Liver (tissue), 8 donors: ENCODE measurements at regions not wholly inside any gene's neighbourhood (a gene's known extent, or its start where the extent isn't known, plus 50 kb on each side); places are given as distances from the start of the nearest gene placed in this dataset.

Experiments
- DNase-seq: peaks from one replicate; pipeline ENCODE4 v3.0.0-alpha.2; 2017; ENCODE audit warnings: low spot score
- H3K27ac ChIP-seq, 2 donors: one replicate each; pipeline ENCODE4 v1.7.0; 2013; ENCODE audit warnings: inconsistent platforms in 2 of 2, low read length in 2 of 2, control low read depth in 1 of 2, low read depth in 1 of 2, mild to moderate bottlenecking in 1 of 2
- H3K27me3 ChIP-seq, 4 donors: one replicate each; pipeline versions ENCODE4 v1.6.1 to v1.7.0; 2013; ENCODE audit warnings: low read length in 3 of 4, inconsistent platforms in 1 of 4, mild to moderate bottlenecking in 1 of 4, moderate library complexity in 1 of 4; ENCODE audit not compliant: control insufficient read depth in 4 of 4, insufficient read depth in 4 of 4
- H3K36me3 ChIP-seq, 4 donors: one replicate each; pipeline versions ENCODE4 v1.6.1 to v1.7.0; 2013; ENCODE audit warnings: low read length in 3 of 4, mild to moderate bottlenecking in 3 of 4, low read depth in 1 of 4, moderate library complexity in 1 of 4; ENCODE audit not compliant: control insufficient read depth in 4 of 4, insufficient read depth in 3 of 4
- H3K4me1 ChIP-seq, 4 donors: one replicate each; pipeline versions ENCODE4 v1.6.1 to v1.7.0; 2013; ENCODE audit warnings: low read length in 3 of 4, mild to moderate bottlenecking in 3 of 4, moderate library complexity in 1 of 4; ENCODE audit not compliant: control insufficient read depth in 4 of 4, insufficient read depth in 4 of 4
- H3K4me3 ChIP-seq, 3 donors: one replicate each; pipeline versions ENCODE4 v1.6.1 to v1.7.0; 2013; ENCODE audit warnings: low read length in 3 of 3, control low read depth in 1 of 3, low read depth in 1 of 3, mild to moderate bottlenecking in 1 of 3
- H3K9ac ChIP-seq, 2 donors: one replicate each; pipeline ENCODE4 v1.7.0; 2013; ENCODE audit warnings: low read length in 2 of 2, mild to moderate bottlenecking in 2 of 2, moderate library complexity in 2 of 2, control low read depth in 1 of 2, low read depth in 1 of 2
- H3K9me3 ChIP-seq, 4 donors: one replicate each; pipeline versions ENCODE4 v1.6.1 to v1.7.0; 2013; ENCODE audit warnings: low read length in 3 of 4; ENCODE audit not compliant: control insufficient read depth in 4 of 4
- EGR1 ChIP-seq, 2 donors: IDR thresholded peaks; 2 replicates each; pipeline ENCODE4 v1.6.1; 2016 to 2018; ENCODE audit warnings: antibody characterized with exemption in 2 of 2, low read depth in 2 of 2
- FOXA1 ChIP-seq: IDR thresholded peaks from 2 replicates; pipeline ENCODE4 v1.6.1; 2016; ENCODE audit warnings: antibody characterized with exemption
- FOXA2 ChIP-seq: IDR thresholded peaks from 2 replicates; pipeline ENCODE4 v1.6.1; 2016; ENCODE audit warnings: antibody characterized with exemption
- GABPA ChIP-seq, 2 donors: IDR thresholded peaks in 1 of 2; conservative IDR thresholded peaks in 1 of 2; 2 replicates each; pipeline ENCODE4 v1.6.1; 2016; ENCODE audit warnings: antibody characterized with exemption in 2 of 2, mild to moderate bottlenecking in 1 of 2, moderate library complexity in 1 of 2
- HNF4A ChIP-seq, 2 donors: conservative IDR thresholded peaks; 2 replicates each; pipeline ENCODE4 v1.6.1; 2016; ENCODE audit warnings: antibody characterized with exemption in 2 of 2, mild to moderate bottlenecking in 2 of 2
- HNF4G ChIP-seq: IDR thresholded peaks from 2 replicates; pipeline ENCODE4 v1.6.1; 2016; ENCODE audit warnings: antibody characterized with exemption
- JUND ChIP-seq, 2 donors: IDR thresholded peaks; 2 replicates each; pipeline ENCODE4 v1.6.1; 2016; ENCODE audit warnings: antibody characterized with exemption in 2 of 2
- NR2F2 ChIP-seq: IDR thresholded peaks from 2 replicates; pipeline ENCODE4 v1.6.1; 2016; ENCODE audit warnings: antibody characterized with exemption
- RAD21 ChIP-seq, 2 donors: IDR thresholded peaks; 2 replicates each; pipeline ENCODE4 v1.6.1; 2016; ENCODE audit warnings: antibody characterized with exemption in 2 of 2, mild to moderate bottlenecking in 2 of 2
- RXRA ChIP-seq, 2 donors: IDR thresholded peaks; 2 replicates each; pipeline ENCODE4 v1.6.1; 2017 to 2018; ENCODE audit warnings: antibody characterized with exemption in 2 of 2, mild to moderate bottlenecking in 1 of 2
- SP1 ChIP-seq: IDR thresholded peaks from 2 replicates; pipeline ENCODE4 v1.6.1; 2018; ENCODE audit warnings: antibody characterized with exemption, mild to moderate bottlenecking
- TAF1 ChIP-seq: conservative IDR thresholded peaks from 2 replicates; pipeline ENCODE4 v1.6.1; 2016; ENCODE audit warnings: antibody characterized with exemption, mild to moderate bottlenecking
- YY1 ChIP-seq: IDR thresholded peaks from 2 replicates; pipeline ENCODE4 v1.6.1; 2016; ENCODE audit warnings: antibody characterized with exemption, mild to moderate bottlenecking
- WGBS: extraction: QIAGEN DNeasy Blood & Tissue Kit; methylation state at CpG from one replicate; pipeline ENCODE4 v1.1.7; 2013; 5-methylcytosine and 5-hydroxymethylcytosine counted together
- TF ChIP-seq, protein P1 (sequence below): IDR thresholded peaks from 2 replicates; pipeline ENCODE4 v1.6.1; 2016; ENCODE audit warnings: antibody characterized with exemption
- TF ChIP-seq, protein P2 (sequence below): IDR thresholded peaks from 2 replicates; pipeline ENCODE4 v1.6.1; 2016; ENCODE audit warnings: antibody characterized with exemption
- TF ChIP-seq, protein P3 (sequence below): fragments of 150-350 bp; IDR thresholded peaks from 2 replicates; pipeline ENCODE4 v1.5.1; 2017; ENCODE audit warnings: improper control_type of control experiment, low read depth, low read length; ENCODE audit not compliant: missing input control
- TF ChIP-seq, protein P4 (sequence below): IDR thresholded peaks from 2 replicates; pipeline ENCODE4 v1.6.1; 2016; ENCODE audit warnings: antibody characterized with exemption, mild to moderate bottlenecking
- TF ChIP-seq, protein P5 (sequence below): IDR thresholded peaks from 2 replicates; pipeline ENCODE4 v1.6.1; 2016; ENCODE audit warnings: antibody characterized with exemption
- donor health status: healthy.
- donor health status: healthy.
- donor health status: healthy.
- donor health status: healthy.
- donor health status: healthy.

DNA sequence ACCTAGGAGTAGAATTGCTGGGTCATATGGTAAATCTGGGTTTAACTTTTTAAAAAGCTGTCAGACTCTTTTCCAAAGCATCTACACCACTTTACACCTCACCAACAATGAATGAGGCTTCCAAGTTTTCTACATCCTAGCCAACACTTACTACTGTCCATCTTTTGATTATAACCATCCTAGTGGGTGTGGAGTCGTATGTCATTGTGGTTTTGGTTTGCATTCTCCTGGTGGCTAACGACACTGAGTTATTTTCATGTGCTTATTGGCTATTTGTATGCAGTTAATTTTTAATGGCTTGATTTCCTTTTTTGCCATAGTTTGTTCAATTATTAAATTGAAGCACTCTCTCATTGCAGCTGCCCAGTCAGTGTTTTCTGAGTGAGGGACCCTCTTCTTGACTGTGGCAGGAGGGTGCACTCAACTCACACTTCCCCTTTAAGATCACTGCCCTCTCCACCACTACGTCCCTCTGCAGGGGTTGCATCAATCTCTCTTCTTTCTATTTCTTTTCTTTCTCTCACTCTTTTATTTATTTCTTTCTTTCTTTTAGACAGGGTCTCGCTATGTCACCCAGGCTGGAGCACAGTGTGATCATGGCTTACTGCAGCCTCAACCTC is 182.3 kb downstream of the C9orf152 start (continued):
- TF ChIP-seq RAD21 (IDR thresholded peaks at IDR 0.05) (no peak), FOXA2 (no peak), YY1 (no peak)

DNA sequence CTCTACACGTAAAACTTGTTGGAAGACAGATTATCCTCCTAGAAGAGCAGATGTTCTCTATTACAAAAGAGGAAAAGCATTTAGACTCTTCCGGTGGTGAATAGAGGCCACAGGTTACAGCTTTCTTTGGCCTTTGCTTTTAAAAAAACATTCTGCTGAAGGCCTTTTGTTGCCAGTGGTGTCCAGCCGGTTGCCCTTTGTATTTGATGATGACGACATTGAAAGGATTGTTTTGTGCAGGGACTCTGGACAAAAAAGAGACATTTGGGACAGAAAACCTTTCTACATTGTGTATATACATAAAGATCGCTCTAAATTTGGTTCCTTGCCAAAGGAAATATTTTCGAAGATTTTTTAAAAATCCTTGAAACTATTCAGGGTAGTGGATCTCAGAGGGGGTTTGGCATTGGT is 180.3 kb downstream of the C9orf152 start:
- Histone ChIP-seq H3K4me1 (peaks cover 9 to 52% (median 41%) of the 10 kb centered on the region in 4 donors), H3K4me3 (no peak overlapping the region), H3K9ac (peak overlapping the region in 1 of 2 donors; percentile 32), H3K36me3 (no peaks in the 10 kb centered on the region), H3K27me3 (no peaks in the 10 kb centered on the region), H3K9me3 (no peaks in the 10 kb centered on the region), H3K27ac (peak overlapping the region; percentile 33 to 85)
- TF ChIP-seq RAD21 (IDR thresholded peaks at IDR 0.05) (peak; percentile 57 to 69), TAF1 (no peak), FOXA1 (no peak), GABPA (IDR thresholded peaks at IDR 0.05 in 1 of 2, conservative IDR thresholded peaks at IDR 0.05 in 1 of 2) (peak; percentile 33 to 65), FOXA2 (no peak), NR2F2 (peak; percentile 99), EGR1 (IDR thresholded peaks at IDR 0.05; ENCODE audit: low read depth in 2 of 2) (peak in 1 of 2 donors; percentile 49), JUND (IDR thresholded peaks at IDR 0.05) (peak; percentile 87 to 88), RXRA (IDR thresholded peaks at IDR 0.05) (peak; percentile 89 to 91), HNF4A (conservative IDR thresholded peaks at IDR 0.05) (peak; percentile 90 to 93), HNF4G (peak; percentile 72), YY1 (peak; percentile 65), SP1 (peak; percentile 93)
- TF ChIP-seq, protein P1, sequence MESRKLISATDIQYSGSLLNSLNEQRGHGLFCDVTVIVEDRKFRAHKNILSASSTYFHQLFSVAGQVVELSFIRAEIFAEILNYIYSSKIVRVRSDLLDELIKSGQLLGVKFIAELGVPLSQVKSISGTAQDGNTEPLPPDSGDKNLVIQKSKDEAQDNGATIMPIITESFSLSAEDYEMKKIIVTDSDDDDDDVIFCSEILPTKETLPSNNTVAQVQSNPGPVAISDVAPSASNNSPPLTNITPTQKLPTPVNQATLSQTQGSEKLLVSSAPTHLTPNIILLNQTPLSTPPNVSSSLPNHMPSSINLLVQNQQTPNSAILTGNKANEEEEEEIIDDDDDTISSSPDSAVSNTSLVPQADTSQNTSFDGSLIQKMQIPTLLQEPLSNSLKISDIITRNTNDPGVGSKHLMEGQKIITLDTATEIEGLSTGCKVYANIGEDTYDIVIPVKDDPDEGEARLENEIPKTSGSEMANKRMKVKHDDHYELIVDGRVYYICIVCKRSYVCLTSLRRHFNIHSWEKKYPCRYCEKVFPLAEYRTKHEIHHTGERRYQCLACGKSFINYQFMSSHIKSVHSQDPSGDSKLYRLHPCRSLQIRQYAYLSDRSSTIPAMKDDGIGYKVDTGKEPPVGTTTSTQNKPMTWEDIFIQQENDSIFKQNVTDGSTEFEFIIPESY, result peak; percentile 52
- TF ChIP-seq, protein P2, sequence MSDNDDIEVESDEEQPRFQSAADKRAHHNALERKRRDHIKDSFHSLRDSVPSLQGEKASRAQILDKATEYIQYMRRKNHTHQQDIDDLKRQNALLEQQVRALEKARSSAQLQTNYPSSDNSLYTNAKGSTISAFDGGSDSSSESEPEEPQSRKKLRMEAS, result peak; percentile 73
- TF ChIP-seq, protein P3, sequence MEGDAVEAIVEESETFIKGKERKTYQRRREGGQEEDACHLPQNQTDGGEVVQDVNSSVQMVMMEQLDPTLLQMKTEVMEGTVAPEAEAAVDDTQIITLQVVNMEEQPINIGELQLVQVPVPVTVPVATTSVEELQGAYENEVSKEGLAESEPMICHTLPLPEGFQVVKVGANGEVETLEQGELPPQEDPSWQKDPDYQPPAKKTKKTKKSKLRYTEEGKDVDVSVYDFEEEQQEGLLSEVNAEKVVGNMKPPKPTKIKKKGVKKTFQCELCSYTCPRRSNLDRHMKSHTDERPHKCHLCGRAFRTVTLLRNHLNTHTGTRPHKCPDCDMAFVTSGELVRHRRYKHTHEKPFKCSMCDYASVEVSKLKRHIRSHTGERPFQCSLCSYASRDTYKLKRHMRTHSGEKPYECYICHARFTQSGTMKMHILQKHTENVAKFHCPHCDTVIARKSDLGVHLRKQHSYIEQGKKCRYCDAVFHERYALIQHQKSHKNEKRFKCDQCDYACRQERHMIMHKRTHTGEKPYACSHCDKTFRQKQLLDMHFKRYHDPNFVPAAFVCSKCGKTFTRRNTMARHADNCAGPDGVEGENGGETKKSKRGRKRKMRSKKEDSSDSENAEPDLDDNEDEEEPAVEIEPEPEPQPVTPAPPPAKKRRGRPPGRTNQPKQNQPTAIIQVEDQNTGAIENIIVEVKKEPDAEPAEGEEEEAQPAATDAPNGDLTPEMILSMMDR, result no peak
- TF ChIP-seq, protein P4, sequence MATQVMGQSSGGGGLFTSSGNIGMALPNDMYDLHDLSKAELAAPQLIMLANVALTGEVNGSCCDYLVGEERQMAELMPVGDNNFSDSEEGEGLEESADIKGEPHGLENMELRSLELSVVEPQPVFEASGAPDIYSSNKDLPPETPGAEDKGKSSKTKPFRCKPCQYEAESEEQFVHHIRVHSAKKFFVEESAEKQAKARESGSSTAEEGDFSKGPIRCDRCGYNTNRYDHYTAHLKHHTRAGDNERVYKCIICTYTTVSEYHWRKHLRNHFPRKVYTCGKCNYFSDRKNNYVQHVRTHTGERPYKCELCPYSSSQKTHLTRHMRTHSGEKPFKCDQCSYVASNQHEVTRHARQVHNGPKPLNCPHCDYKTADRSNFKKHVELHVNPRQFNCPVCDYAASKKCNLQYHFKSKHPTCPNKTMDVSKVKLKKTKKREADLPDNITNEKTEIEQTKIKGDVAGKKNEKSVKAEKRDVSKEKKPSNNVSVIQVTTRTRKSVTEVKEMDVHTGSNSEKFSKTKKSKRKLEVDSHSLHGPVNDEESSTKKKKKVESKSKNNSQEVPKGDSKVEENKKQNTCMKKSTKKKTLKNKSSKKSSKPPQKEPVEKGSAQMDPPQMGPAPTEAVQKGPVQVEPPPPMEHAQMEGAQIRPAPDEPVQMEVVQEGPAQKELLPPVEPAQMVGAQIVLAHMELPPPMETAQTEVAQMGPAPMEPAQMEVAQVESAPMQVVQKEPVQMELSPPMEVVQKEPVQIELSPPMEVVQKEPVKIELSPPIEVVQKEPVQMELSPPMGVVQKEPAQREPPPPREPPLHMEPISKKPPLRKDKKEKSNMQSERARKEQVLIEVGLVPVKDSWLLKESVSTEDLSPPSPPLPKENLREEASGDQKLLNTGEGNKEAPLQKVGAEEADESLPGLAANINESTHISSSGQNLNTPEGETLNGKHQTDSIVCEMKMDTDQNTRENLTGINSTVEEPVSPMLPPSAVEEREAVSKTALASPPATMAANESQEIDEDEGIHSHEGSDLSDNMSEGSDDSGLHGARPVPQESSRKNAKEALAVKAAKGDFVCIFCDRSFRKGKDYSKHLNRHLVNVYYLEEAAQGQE, result peak; percentile 62
- TF ChIP-seq, protein P5, sequence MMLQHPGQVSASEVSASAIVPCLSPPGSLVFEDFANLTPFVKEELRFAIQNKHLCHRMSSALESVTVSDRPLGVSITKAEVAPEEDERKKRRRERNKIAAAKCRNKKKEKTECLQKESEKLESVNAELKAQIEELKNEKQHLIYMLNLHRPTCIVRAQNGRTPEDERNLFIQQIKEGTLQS, result peak; percentile 91
- no peak for DNase-seq
- 17% methylated on average over 6 of the region's 6 CpGs for WGBS
